ENCODE measurements at regions not wholly inside any gene's neighbourhood (a gene's known extent, or its start where the extent isn't known, plus 50 kb on each side); places are given as distances from the start of the nearest gene placed in this dataset.

DNA sequence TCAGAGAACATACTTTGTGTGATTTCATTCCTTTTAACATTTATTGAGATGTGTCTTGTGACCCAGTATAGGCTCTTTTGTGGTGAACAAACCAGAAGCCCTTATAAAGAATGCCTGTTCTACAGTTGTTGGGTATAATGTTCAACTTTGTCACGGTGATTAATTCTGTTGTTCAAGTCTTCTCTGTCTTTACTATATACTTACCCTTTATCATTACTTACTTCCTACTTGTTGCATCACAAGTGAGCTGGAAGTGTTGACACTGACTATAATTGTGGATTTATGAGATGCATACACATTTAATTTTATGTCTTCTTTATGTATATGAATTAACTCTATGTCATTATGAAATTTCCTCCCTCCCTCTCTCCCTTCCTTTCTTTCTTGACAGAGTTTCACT is 59.7 kb upstream of the TBL1XR1 start:
- DNase-seq: no peak
- H3K9ac ChIP-seq (ENCODE audit: low read length): no peak overlapping the region

DNA sequence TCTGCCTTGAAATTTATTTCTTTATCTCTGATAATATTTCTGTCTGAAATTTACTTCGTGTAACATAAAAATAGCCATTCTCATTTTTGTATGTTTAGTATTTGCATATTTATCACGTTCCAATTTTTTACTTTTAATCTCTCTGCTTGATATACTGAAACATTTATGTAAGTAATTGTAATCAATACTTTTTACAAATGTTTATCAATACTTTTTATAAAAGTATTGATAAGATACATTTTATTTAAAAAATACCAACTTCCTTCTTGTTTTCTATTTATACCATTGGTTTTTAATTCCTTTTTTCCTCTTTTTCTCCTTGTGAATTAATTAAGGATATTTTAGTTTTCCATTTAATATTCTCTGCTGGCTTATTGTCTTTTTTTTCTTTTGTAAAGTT is 60.3 kb upstream of the TBL1XR1 start:
- Histone ChIP-seq H2AFZ (ENCODE audit: low read length) (no peak overlapping the region), H3F3A (ENCODE audit: insufficient read depth, low read length) (no peaks in the 10 kb centered on the region), H3K4me1 (ENCODE audit: low read length) (no peaks in the 10 kb centered on the region), H3K4me3 (ENCODE audit: low read length) (no peak overlapping the region), H3K4me2 (ENCODE audit: low read depth, low read length) (no peak overlapping the region), H3K27me3 (replicated peaks; ENCODE audit: insufficient read depth, low read length) (no peaks in the 10 kb centered on the region), H3K36me3 (replicated peaks; ENCODE audit: insufficient read depth, low read length) (no peaks in the 10 kb centered on the region), H3K9ac (ENCODE audit: low read length) (no peak overlapping the region), H3K27ac (ENCODE audit: low read length) (no peak overlapping the region), H3K79me2 (ENCODE audit: low read length) (no peaks in the 10 kb centered on the region), H3K9me2 (replicated peaks; ENCODE audit: insufficient read depth, low read length) (no peaks in the 10 kb centered on the region), H3K9me3 (replicated peaks; ENCODE audit: insufficient read depth, low read length) (no peaks in the 10 kb centered on the region), H4K20me1 (ENCODE audit: insufficient read depth, low read length) (no peaks in the 10 kb centered on the region)
- no peak for DNase-seq
- TF ChIP-seq, protein P1, sequence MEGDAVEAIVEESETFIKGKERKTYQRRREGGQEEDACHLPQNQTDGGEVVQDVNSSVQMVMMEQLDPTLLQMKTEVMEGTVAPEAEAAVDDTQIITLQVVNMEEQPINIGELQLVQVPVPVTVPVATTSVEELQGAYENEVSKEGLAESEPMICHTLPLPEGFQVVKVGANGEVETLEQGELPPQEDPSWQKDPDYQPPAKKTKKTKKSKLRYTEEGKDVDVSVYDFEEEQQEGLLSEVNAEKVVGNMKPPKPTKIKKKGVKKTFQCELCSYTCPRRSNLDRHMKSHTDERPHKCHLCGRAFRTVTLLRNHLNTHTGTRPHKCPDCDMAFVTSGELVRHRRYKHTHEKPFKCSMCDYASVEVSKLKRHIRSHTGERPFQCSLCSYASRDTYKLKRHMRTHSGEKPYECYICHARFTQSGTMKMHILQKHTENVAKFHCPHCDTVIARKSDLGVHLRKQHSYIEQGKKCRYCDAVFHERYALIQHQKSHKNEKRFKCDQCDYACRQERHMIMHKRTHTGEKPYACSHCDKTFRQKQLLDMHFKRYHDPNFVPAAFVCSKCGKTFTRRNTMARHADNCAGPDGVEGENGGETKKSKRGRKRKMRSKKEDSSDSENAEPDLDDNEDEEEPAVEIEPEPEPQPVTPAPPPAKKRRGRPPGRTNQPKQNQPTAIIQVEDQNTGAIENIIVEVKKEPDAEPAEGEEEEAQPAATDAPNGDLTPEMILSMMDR (IDR thresholded peaks at IDR 0.05; ENCODE audit: low read length): no peak
- TF ChIP-seq EZH2phosphoT487 (IDR thresholded peaks at IDR 0.05; ENCODE audit: low read length): no peak
- no peak for TF ChIP-seq EZH2 (optimal IDR thresholded peaks at IDR 0.05; ENCODE audit: low read depth, low read length)

More for the DNA sequence above, 59.7 kb upstream of the TBL1XR1 start:
- Histone ChIP-seq H3K79me2 (ENCODE audit: low read length) (no peaks in the 10 kb centered on the region), H2AFZ (ENCODE audit: low read length) (no peak overlapping the region), H3F3A (ENCODE audit: insufficient read depth, low read length) (no peaks in the 10 kb centered on the region), H3K4me1 (ENCODE audit: low read length) (no peaks in the 10 kb centered on the region), H3K4me3 (ENCODE audit: low read length) (no peak overlapping the region), H3K27ac (ENCODE audit: low read length) (no peak overlapping the region), H4K20me1 (ENCODE audit: insufficient read depth, low read length) (no peaks in the 10 kb centered on the region), H3K9me3 (replicated peaks; ENCODE audit: insufficient read depth, low read length) (no peaks in the 10 kb centered on the region), H3K9me2 (replicated peaks; ENCODE audit: insufficient read depth, low read length) (no peaks in the 10 kb centered on the region), H3K27me3 (replicated peaks; ENCODE audit: insufficient read depth, low read length) (no peaks in the 10 kb centered on the region), H3K4me2 (ENCODE audit: low read depth, low read length) (no peak overlapping the region), H3K36me3 (replicated peaks; ENCODE audit: insufficient read depth, low read length) (no peaks in the 10 kb centered on the region)
- TF ChIP-seq EZH2 (optimal IDR thresholded peaks at IDR 0.05; ENCODE audit: low read depth, low read length): no peak
- TF ChIP-seq, protein P1 (IDR thresholded peaks at IDR 0.05; ENCODE audit: low read length): no peak
- TF ChIP-seq EZH2phosphoT487 (IDR thresholded peaks at IDR 0.05; ENCODE audit: low read length): no peak

DNA sequence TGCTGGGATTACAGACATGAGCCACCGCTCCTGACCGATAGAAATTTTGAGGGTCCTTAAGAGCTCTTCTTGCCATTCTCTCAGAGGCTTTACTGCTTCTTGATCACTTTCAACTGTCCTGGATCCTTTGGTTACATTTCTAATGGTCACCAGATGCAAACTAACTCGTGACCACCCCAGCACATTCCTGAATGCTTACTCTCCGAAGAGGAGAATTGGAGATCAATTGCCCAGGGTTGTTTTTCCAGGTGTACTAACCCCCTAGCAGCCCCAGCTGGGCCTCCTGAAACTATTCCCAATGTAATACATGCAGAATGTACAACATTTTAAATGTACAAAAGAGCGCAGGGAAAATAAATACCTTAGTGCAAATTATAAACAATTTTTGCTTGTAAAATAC is 65.1 kb upstream of the TBL1XR1 start:
- H3K4me1 ChIP-seq (ENCODE audit: low read length): peaks cover 10% of the 10 kb centered on the region
- no peaks in the 10 kb centered on the region for H3K79me2 ChIP-seq (ENCODE audit: low read length)
- H2AFZ ChIP-seq (ENCODE audit: low read length): no peak overlapping the region
- H3K9me3 ChIP-seq (replicated peaks; ENCODE audit: insufficient read depth, low read length): no peaks in the 10 kb centered on the region
- no peaks in the 10 kb centered on the region for H3K27me3 ChIP-seq (replicated peaks; ENCODE audit: insufficient read depth, low read length)
- H3F3A ChIP-seq (ENCODE audit: insufficient read depth, low read length): no peaks in the 10 kb centered on the region
- no peak overlapping the region for H3K4me3 ChIP-seq (ENCODE audit: low read length)
- H3K9me2 ChIP-seq (replicated peaks; ENCODE audit: insufficient read depth, low read length): no peaks in the 10 kb centered on the region
- H3K9ac ChIP-seq (ENCODE audit: low read length): no peak overlapping the region
- H3K4me2 ChIP-seq (ENCODE audit: low read depth, low read length): no peak overlapping the region
- DNase-seq: no peak
- no peaks in the 10 kb centered on the region for H3K36me3 ChIP-seq (replicated peaks; ENCODE audit: insufficient read depth, low read length)
- H4K20me1 ChIP-seq (ENCODE audit: insufficient read depth, low read length): no peaks in the 10 kb centered on the region
- H3K27ac ChIP-seq (ENCODE audit: low read length): no peak overlapping the region
- TF ChIP-seq EZH2phosphoT487 (IDR thresholded peaks at IDR 0.05; ENCODE audit: low read length) (no peak), EZH2 (optimal IDR thresholded peaks at IDR 0.05; ENCODE audit: low read depth, low read length) (no peak)
- TF ChIP-seq, protein P1 (IDR thresholded peaks at IDR 0.05; ENCODE audit: low read length): no peak

All from MM.1S (cell line).